HG03432 (cell line): ENCODE measurements at regions not wholly inside any gene's neighbourhood (a gene's known extent, or its start where the extent isn't known, plus 50 kb on each side); places are given as distances from the start of the nearest gene placed in this dataset.
"Not testable (repeated sequence)": the region's sequence is repeated elsewhere in the genome, so short reads cannot be mapped to it uniquely, and the experiment has no call there.

Source experiments
- ATAC-seq: cut with Tn5 transposase; IDR thresholded peaks from one replicate; pipeline ENCODE4 v1.9.1; 2021; ENCODE audit warnings: mild to moderate bottlenecking, moderate library complexity; ENCODE audit not compliant: unreplicated experiment

DNA sequence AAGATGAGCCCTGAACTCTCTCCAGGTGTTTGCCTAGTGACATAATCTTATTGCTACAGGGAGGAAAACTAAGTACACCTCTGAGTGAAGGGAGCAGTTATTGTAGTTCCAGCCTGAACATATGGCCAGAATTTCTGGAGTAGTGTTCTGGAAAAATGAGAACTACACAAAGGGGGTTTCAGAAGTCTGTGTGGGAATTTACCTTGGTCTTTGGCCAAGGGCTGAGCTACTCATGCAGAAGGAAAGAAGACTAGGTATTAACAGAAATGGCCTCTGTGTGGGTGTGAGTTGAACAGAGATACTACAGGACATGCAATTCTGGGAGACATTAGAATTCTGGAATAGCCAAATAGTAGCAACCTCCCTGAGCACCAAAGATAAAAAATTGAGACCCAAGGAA is 1009.7 kb upstream of the GJE1 start:
- peak; percentile 55 for ATAC-seq

DNA sequence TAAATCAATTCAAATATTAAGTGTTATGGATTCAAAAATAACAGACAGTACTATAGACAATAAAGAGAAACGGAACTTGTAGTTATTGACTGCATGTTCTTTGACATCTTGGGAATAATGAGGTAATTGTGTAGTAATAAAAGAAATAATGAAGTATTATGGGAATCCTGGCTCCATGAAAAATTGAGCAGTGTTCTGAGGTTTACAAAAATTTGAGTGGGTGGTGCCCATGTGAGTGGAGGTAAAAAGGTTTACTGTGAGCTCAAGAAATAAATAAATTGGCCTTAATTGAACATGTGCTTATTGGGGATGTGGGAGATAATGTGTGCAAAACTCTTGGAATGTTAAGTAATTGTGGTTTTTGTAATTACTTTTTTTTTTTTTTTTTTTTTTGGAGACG is 1013.7 kb upstream of the GJE1 start:
- no peak for ATAC-seq

DNA sequence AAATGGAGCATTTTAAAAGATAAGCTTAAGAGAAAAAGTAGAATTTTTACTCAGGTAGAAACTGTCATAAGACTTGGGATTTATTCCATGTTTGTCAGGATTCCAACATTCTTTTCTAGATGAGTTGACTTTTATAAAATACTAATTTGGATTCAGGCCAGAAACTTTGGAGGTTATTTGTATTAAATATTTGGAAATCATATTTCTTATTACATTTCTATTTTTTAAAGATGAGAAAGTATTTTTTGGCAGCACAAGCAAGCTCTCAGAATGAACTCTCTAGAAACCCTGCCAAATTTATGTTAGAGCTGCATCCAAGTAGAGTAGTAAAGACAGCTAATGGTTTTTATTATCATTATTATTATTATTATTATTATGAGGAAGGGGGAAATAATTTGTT is 1014.9 kb upstream of the GJE1 start:
- no peak for ATAC-seq

DNA sequence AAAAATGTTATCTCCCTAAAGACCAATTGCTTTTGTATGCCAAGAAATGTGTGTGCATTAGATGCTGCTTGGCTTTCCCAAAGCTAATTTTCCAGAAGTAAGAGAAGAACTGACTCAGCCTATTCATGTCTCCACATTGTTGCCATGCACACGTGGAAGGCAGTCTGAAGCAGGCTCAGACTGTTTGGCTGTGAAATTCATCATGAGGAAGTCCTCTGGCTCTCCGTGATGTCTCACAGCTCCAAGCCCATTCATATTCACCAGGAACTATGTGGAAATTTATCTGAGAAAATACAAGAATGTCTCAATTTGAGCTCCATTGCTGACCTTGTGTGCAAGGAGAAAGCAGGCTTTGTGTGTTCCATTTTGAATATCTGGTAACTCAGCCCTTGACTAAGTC is 1022.2 kb upstream of the GJE1 start:
- ATAC-seq = no peak

DNA sequence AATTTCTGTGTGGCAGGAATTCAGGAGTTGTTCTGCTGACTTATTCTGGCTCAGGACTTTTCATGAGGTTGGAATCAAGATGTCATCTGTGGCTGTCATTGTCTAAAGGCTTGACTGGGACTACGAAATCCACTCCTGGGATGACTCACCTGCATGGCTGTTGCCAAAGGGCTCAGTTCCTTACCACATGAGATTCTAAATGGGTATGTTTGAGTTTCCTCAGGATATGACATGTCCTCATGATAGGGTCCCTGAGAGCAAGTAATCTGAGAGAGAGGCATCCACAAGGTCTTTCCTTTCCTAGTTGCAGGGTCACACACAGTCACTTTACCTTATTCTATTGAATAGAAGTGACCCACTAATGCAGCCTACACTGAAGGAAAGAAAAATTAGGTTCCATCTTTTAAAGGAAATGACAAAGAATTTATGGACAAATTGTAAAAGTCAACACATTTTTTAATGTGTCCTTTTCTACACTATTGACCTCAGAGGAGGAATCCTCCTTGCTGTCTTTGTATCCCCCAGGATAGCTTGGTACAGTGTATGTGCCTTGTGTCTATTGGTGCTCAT is 1025.0 kb upstream of the GJE1 start:
- no peak for ATAC-seq

DNA sequence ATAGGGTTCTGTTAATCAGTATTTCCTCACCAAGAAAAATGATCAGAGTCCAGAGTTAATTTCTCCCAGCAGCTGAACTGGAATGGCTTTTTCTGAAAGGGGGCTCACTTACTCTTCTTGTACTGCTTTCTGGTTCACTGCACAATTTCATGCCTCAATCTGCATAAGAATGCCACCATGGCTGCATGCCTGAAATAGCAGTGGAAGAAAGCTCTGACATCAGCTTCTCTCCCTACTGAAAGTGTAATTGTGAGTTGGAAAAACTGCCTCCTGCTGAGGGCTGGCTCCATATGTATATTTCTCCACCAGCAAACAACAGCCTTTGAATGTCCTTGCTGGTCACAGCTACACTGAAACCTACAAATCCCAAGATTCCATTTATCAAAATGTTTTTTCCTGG is 1027.2 kb upstream of the GJE1 start:
- ATAC-seq = no peak

DNA sequence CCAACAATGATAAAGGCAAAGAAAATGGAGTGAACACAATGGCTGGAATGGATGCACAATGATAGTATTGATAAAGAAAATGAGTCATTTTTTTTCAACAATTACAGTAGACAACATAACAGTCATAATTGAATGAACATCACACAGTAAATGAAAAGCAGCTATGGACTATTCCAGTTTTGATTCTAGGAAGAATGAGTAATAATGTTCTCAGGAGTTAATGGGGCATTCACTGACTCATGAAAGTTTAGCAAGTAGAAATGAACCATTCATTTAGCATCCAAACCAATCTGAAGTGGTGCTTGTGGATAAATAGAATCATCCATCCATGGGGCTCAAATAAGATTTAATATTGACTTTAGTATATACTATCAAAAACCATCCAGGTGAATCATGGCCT is 1029.5 kb upstream of the GJE1 start:
- no peak for ATAC-seq

DNA sequence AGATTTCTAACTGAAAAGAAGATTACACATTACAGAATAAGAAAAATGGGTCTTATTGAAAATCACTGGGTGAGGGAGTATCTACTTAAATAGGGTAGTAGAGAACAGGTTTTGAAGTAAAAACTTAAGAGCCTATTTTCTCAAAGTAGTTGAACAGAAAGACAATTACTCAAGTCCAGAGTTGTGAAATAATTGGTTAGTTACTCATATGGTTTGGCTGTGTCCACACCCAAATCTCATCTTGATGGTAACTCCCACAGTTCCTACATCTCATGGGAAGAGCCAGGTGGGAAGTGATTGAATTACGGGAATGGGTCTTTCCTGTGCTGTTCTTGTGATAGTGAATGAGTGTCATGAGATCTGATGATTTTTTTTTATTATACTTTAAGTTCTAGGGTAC is 1035.3 kb upstream of the GJE1 start:
- no peak for ATAC-seq

DNA sequence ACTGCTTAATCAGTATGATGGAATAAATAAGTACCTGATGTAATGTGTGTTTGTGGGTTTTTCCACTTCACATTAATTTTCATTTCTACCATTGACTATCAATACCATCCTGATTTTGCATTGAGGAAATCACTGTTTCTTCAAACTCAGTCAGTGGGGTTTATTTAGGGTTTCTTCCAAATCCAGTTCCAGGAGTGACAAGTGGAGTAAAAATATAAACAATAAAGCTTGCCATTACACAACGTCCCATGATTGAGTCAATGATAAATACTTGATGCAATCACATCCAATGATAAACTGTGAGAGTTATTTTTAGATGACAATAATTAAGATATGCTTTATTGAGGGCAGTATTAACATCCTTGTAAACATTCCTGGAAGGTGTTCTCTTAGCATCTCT is 1037.4 kb upstream of the GJE1 start:
- no peak for ATAC-seq

DNA sequence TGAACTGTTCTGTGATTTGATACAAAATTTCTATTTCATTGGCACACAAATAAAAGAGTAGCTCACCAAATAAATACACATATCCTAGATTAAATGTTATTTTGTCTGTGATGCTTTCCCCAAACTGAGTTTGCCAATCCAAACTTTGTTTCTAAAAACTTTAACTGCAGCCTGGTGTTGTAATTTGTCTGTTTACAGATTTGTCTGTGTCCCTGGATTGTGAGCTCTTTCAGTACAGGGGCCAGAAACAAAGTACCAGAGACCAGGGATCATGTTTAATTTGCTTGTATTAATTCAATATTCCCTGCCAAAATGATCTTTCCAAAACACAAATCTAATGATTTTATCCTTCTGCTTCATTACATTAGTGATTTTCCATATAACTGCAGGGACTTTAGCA is 1044.6 kb upstream of the GJE1 start:
- no peak for ATAC-seq

DNA sequence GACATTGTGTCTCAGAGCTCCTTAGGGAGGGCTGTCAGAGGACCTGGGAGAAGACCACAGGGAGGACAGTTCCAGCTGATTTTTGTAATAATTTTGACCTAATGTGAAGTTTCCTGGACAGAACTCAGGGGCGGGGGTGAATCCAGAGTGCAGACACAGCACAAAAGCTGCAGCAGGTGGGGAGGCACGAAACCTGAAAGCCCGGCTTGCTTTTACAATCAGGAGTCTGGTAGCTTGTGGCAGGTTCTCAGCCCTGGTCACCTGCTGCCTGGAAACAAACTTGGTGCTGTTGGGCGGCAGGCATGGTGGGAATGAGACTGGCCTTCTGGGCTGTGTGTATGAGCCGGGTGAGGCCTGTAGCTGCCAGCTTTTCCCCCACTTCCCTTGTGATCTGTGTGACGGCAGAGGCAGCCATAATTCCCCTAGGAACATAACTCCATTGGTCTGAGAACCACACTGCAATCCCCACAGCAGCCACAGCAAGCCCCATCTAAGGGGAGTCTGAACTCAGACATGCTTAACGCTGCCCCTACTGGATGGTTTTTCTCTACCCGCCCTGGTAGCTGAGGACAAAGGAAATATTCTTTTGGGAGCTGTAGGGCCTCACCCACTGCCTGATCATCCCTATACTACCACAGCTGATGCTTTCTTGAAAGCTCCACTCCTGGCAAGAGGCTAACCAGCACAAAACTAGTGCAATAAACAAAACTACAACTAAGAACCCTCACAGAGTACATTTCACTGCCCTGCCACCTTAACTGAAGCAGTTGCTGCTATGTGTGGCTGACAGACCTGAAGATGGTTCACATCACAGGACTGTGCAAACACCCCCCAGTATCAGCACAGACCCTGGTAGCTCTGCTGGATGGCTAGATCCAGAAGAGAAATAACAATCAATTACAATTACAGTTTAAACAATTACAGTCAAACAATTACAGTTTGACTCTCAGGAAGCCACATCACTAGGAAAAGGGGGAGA is 1055.1 kb upstream of the GJE1 start:
- peak; percentile 95 for ATAC-seq

DNA sequence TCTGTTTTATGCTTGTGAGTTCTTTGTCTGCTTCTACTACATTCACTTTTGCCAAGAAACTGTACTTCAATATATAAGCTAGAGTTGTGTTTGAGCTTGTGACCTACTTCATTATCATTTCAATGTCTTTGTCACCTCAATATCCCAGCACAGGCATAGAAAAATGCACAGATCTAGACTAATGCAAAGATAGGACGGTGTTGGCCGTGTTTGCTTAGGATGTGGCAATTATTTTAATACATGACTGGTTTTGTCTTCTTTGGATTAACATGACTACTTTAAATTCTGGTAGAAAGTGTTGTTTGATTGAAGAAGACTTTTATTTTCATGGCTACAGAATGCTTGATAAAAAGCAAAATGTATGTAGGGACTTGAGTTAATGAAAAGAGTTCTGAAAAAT is 1075.0 kb upstream of the GJE1 start:
- no peak for ATAC-seq

DNA sequence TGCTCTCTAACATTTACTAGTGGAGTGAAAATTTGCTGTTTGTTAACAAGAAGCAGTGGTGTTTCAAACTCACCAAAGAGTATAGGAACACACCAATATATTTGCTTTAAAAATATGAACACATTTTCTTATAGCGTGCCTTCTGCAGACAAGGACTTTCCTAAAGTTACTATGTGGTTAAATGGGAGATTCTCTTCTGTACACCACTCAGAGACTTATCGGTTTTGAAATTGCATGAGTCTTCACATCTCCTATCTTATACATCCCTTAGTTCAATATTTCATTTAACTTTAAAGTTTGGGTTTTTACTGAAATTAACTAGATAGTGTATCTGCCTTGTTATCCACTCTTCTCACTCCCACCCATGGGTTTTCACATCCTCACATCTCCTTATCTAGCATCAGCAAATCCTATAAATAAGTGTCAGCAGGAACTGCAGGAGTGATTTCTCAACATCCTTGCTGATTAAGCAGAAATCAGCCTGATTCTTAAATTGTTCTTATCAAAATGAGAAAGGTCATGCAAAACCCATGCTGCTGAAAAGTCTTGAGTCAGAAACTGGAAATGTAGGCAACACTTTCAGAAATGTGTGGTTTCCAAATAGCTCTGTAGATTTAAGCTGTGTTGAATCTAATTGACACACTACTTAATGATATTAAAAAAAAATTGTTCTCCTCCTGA is 1075.6 kb upstream of the GJE1 start:
- ATAC-seq = no peak

DNA sequence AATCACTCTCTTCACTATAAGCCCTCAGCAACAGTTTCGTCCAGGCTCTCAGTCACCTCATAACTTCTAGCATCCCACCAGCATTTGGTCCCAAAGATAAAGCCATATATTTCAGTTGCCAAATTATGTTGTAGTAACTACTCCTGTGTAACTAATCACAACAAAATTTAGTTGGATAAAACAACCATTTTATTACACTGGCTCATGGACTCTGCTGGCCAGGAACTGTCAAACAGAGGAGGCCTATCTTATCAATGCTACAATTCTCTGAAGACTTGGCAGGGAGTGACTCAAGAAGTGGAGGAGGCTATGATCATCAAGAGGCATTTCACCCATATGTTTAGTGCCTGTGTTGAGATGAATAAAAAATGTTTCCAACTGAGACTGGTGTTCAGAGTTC is 1082.3 kb upstream of the GJE1 start:
- no peak for ATAC-seq

DNA sequence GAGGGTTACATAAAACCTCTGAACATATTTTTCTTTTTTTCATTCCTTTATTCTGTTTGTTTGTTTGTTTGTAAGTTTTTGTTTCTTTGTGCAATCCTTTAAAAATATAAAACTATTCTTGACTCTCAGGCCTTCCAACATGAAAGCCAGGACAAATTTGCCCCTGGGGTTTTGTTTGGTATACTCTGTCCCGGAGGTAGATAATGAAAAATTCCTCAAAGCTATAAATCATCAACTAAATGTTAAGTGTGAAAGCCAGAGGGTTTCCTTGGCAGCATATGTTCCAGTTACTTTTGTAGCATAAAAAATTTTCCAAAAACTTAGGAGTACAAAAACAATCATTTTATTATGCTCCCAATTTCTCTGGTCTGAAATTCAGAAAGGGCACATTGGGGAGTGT is 1084.3 kb upstream of the GJE1 start:
- no peak for ATAC-seq

DNA sequence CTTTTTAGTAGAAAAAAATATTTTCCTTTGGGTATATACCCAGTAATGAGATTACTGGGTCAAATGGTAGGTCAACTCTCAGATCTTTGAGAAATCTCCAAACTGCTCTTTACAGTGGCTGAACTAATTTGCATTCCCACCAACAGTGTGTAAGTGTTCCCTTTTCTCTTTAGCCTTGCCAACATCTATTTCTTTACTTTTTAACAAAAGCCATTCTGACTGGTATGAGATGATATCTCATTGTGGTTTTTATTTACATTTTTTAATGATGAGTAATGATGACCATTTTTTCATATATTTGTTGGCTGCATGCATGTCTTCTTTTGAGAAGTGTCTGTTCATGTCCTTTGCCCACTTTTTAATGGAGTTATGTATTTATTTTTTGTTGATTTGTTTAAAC is 1086.2 kb upstream of the GJE1 start:
- not testable (repeated sequence) for ATAC-seq

DNA sequence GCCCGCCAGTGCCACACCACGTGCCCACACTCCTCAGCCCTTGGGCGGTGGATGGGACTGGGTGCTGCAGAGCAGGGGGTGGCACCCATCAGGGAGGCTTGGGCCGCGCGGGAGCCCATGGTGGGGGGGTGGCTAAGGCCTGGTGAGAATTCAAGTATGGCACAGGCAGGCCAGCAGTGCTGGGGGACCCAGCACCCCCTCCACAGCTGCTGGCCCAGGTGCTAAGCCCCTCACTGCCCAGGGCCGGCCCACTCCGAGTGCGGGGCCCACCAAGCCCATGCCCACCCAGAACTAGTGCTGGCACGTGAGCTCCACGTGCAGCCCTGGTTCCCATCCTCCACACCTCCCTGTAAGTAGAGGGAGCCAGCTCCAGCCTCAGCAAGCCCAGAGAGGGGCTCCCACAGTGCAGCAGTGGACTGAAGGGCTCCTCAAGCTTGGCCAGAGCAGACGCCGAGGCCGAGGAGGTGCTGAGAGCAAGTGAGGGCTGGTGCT is 1091.1 kb upstream of the GJE1 start:
- ATAC-seq = no peak

DNA sequence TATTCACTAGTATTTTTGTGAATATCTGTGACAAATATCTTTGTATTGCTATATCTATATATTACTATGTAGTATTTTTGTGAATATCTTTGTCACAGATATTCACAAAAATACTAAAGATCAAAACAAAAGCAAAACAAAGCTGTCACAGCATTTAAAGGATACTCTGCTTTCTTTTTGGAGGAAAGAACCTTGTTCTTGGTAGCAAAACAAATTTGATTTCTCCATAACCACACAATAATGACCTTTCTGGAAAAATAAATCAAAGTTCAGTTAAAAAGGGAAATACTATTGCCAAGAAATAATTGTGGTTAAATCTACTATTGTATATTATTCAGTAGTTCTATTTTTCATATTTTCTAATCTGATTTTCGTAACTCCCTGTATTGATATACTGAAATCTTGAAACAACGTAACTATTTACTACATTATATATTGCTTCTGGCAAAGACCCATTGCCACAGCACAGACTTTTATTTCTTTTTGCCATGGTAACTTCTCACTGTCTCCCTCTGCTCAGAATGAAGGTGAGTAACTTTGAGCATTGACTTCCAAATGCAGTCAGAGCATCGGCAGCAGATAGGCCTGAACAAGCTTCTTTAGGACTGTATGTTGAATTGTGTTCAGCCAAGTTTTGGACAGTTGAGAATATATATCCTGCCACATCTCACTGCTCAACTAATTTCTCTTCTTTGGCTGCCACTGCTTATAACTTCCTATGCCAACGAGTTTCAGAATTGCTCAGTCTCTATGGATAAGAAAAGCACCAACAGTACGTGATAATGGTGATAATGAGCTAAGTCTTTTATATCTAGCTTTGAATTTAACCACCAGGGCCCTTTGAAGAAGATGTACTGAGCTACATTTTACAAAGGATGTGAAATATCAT is 1097.2 kb upstream of the GJE1 start:
- no peak for ATAC-seq

DNA sequence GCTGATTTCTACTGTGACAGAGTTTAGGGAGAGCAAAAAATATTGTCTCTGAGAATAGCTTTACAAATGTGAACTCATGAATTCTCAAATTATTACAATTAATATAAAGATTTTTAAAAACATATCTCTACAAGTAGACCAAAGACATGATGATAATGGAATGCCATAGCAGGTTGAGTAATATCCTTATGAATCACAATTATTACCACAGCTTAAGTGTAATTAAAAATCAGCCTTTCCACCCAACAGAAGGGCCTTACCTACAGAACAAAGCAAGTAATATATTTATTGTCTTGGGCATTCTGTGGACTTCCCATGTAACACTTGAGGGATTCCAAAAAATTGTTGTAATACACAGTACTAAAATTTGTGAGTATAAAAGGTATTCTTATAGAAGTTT is 1099.6 kb upstream of the GJE1 start:
- ATAC-seq = no peak

DNA sequence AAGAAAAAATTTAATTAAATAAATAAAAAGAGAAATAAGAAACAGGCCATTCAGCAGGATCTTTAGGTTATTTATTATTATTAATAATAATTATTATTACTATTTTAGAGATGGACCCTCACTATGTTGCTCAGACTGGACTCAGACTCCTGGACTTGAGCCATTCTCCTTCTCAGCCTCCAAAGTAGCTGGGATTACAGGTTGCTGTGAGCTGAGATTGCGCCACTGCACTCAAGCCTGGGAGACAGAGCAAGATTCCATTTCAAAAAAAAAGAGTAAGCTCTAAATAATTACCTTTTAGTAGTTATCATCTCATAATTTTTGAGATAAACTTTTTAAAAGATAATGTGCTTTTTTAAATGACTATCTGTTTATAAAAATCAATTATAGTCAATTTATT is 1102.8 kb upstream of the GJE1 start:
- ATAC-seq = no peak

DNA sequence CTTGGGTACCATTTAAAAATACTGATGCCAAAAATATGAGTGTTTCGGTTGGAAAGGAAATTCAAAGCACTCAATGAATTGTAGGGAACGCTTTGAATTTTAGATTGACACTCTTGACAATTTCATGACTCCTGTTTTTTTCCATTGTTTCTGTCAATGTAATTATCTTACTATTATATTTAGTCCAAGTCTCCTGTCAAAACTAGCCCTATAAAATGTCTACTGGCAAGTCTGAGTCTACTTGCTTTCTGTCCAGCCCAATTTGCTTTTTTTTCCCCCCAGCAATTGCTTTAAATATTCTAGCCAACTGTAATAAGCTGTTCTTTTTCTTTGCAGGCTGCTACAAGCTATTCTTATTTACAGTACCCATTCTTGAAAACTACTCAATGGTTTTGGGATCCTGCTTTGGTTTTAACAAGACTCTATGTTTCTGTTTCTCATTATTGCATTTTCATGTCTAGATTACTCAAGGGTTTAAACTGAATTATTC is 1103.9 kb upstream of the GJE1 start:
- no peak for ATAC-seq
